GM06990 (cell line): ENCODE measurements at regions not wholly inside any gene's neighbourhood (a gene's known extent, or its start where the extent isn't known, plus 50 kb on each side); places are given as distances from the start of the nearest gene placed in this dataset.

ENCODE experiments used
- DNase-seq: peaks from one replicate; pipeline ENCODE4 v3.0.0-alpha.2; 2011; ENCODE audit not compliant: insufficient read length; ENCODE audit errors: extremely low read depth
- H3K27me3 ChIP-seq: replicated peaks from 2 replicates; pipeline ENCODE4 v1.6.0; 2011; ENCODE audit warnings: low read length; ENCODE audit not compliant: control insufficient read depth, insufficient read depth
- H3K36me3 ChIP-seq: 2 replicates; pipeline ENCODE4 v1.5.1; 2011; ENCODE audit warnings: low read length; ENCODE audit not compliant: control insufficient read depth, insufficient read depth
- H3K4me3 ChIP-seq: replicated peaks from 2 replicates; pipeline ENCODE4 v1.5.1; 2011; ENCODE audit warnings: low read depth, mild to moderate bottlenecking, control low read depth, low read length
- TF ChIP-seq, protein P1 (sequence below): IDR thresholded peaks from 2 replicates; pipeline ENCODE4 v1.5.1; 2011; ENCODE audit warnings: low read length, control low read depth, mild to moderate bottlenecking, inconsistent platforms; ENCODE audit not compliant: insufficient read depth, poor library complexity, severe bottlenecking

DNA sequence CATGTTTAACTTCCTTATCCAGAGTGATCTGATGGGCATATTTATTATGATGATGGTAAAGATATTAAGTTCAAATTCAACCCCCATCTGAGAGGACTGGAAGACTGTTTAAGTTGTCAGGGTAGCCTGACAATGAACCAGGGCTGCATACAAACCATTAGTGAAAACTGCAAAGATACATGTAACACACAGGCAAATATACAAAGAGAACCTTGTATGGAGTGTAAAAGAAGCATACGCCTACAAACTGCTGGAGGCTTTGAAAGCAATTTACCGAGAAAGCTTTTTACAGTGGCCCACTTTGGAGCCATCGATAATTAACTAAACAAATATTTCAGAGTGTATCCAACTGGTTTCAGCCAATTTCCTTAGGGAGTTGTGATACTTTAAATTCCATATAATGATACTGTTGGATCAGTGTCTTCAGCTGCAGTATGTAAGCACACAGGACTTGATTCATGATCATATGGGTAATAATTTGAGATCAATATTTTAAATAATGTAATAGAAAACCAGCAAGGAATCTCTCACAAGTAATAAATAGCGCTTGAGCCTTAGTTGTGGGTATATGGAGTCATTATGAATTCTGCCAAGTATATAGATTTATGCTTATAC is 231.5 kb upstream of the SPRY2 start:
- H3K27me3 ChIP-seq, result no peaks in the 10 kb centered on the region
- TF ChIP-seq, protein P1, sequence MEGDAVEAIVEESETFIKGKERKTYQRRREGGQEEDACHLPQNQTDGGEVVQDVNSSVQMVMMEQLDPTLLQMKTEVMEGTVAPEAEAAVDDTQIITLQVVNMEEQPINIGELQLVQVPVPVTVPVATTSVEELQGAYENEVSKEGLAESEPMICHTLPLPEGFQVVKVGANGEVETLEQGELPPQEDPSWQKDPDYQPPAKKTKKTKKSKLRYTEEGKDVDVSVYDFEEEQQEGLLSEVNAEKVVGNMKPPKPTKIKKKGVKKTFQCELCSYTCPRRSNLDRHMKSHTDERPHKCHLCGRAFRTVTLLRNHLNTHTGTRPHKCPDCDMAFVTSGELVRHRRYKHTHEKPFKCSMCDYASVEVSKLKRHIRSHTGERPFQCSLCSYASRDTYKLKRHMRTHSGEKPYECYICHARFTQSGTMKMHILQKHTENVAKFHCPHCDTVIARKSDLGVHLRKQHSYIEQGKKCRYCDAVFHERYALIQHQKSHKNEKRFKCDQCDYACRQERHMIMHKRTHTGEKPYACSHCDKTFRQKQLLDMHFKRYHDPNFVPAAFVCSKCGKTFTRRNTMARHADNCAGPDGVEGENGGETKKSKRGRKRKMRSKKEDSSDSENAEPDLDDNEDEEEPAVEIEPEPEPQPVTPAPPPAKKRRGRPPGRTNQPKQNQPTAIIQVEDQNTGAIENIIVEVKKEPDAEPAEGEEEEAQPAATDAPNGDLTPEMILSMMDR, result no peak
- no peak overlapping the region for H3K4me3 ChIP-seq
- H3K36me3 ChIP-seq, result no peaks in the 10 kb centered on the region
- no peak for DNase-seq

DNA sequence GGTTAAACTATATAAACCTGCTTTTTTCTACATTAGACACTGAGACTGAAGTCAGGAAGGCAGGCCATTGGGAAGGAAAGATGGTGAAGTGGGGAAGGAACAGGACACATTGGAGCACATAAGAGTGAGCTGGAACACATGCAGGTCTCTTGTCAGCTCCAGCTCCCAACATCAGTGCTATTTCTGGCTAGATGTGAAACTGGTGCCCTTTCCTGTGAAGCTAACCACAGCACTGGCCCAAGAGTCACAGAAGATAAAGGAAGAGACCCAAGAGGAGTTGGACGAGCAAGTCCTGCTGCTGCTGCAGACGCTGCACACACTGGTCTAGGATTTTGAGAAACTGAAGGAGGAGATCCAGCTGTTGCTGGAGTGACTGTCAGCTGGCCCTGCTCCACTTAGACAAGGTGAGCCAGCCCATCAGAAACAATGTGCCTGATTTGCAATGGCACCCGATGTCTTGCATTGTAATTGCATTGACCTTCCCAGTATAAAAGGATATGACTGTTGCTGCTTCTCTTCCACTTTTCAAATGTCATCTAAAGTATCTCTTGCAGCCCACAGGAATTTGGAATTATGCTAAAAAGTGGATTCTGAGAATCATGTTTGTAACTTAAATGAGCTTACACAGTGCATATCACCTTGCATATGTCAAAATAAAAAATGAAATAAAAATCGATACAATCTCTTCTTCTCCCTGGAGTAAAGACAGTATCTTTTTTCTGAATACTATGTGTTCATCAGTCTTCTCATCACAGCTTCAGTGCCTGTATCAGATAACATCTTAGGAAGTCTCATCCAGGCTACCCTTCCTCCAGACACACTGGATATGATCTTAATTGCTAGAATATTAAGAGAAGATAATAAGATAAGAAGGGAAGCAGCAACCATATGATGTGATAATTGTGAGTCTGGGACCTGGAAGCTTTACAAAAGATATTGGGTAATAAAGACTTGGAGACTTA is 230.7 kb upstream of the SPRY2 start:
- Histone ChIP-seq H3K4me3 (no peak overlapping the region), H3K27me3 (no peaks in the 10 kb centered on the region), H3K36me3 (no peaks in the 10 kb centered on the region)
- DNase-seq, result no peak
- TF ChIP-seq, protein P1, result no peak

DNA sequence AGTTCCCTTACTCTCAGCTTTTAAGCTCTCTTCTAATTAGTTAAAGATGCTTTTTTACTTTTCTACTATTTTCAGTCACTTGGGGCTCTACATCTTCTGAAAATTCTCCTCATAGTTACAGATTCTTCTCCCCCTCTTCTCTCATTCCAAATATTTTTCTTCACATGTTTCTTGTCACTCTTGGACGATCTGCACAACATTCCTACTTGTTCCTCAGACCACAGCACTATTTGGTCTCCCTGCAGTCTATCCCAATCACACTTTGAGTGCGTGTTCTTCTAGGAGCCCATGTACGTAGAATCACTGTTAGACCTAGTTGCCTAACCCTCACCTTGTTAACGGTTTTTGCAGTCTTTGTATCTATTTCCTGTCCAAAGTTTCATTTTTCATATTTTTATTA is 222.5 kb upstream of the SPRY2 start:
- TF ChIP-seq, protein P1, result no peak
- no peak for DNase-seq
- Histone ChIP-seq H3K27me3 (no peaks in the 10 kb centered on the region), H3K36me3 (no peaks in the 10 kb centered on the region), H3K4me3 (no peak overlapping the region)

DNA sequence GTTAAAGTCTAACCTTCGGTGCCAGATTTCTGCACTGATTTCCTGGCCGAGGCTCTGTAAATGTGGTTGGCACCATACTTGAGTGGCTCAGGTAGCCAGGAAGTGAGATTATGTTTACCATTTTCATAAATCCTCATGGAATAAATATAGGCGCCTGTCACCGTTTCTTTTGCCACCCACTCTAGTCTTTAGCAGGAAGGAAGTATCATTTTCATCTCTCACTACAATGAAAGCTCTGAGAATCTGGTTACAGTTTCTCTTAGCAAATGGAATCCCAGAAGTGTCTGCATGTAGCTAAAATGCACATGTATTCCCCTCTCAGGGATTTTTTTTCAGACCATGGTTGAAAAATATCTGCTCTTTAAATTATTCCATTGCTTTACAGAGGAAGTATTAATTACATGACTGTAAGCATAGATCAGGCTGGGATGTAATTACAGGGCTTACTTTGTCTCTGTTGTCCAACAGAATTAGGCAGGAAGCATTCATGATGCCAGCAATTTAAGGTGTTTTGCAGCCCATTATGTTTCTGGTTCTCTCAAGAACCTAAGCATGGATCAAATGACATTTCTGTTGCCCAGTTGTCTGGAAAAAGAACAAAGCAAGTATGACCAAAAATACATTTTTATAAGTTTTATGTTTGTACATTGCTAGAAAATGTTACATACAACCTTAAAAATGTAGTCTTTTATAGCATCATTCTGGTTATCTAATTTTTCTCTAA is 221.7 kb upstream of the SPRY2 start:
- Histone ChIP-seq H3K27me3 (no peaks in the 10 kb centered on the region), H3K36me3 (no peaks in the 10 kb centered on the region), H3K4me3 (no peak overlapping the region)
- TF ChIP-seq, protein P1, result no peak
- DNase-seq, result no peak

DNA sequence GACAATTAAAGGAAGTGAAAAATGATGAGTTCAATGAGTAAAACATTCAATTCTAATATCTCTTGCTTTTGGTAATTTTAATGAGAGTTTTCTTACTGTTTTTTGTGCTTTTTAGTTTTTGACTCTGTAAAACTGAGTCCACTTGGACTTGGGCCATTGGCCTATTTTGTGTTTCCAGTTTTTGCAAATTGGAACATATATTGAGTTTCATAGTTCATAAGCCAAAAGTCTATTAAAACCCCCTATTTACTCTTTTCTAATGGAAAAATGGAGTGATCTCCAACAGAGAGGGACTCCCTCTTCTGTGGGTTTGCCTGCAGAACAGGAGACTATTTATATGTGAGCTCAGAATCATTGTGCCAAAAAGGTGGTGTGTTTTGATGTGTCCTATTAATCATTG is 219.7 kb upstream of the SPRY2 start:
- H3K36me3 ChIP-seq, result no peaks in the 10 kb centered on the region
- TF ChIP-seq, protein P1, result no peak
- no peak overlapping the region for H3K4me3 ChIP-seq
- no peak for DNase-seq
- no peaks in the 10 kb centered on the region for H3K27me3 ChIP-seq
